ENCODE measurements at regions not wholly inside any gene's neighbourhood (a gene's known extent, or its start where the extent isn't known, plus 50 kb on each side); places are given as distances from the start of the nearest gene placed in this dataset.

DNA sequence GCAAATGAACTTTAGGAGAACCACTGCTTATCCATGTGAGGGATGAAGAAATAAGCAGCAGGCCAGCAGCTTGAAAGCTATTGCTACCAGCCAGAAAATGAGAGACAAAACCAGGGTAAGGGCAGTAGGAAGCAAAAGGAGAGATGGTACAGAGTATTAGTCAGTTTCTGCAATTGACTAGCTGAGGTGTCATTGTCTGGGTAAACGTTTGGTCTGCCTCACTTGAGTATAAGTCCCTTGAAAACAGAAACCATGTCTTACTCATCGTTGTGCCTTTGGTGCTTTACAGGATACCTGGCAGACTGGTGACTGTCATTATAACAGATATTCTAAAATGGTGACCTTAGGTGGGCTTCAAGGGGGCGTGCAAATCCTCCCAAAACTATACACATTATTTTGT, 63.9 kb upstream of the USP47 start:
- TF ChIP-seq, protein P1, sequence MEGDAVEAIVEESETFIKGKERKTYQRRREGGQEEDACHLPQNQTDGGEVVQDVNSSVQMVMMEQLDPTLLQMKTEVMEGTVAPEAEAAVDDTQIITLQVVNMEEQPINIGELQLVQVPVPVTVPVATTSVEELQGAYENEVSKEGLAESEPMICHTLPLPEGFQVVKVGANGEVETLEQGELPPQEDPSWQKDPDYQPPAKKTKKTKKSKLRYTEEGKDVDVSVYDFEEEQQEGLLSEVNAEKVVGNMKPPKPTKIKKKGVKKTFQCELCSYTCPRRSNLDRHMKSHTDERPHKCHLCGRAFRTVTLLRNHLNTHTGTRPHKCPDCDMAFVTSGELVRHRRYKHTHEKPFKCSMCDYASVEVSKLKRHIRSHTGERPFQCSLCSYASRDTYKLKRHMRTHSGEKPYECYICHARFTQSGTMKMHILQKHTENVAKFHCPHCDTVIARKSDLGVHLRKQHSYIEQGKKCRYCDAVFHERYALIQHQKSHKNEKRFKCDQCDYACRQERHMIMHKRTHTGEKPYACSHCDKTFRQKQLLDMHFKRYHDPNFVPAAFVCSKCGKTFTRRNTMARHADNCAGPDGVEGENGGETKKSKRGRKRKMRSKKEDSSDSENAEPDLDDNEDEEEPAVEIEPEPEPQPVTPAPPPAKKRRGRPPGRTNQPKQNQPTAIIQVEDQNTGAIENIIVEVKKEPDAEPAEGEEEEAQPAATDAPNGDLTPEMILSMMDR (IDR thresholded peaks at IDR 0.05; ENCODE audit: insufficient read depth, low read depth, low read length) = no peak
- TF ChIP-seq EZH2 (IDR thresholded peaks at IDR 0.05; ENCODE audit: insufficient read depth, low read length) = no peak
